Stimulated activated CD8-positive, alpha-beta memory T cell treated with anti-CD3 and anti-CD28 coated beads, Interleukin-15, amount 100 ng/mL, for 24 hours (primary cell): ENCODE measurements at regions not wholly inside any gene's neighbourhood (a gene's known extent, or its start where the extent isn't known, plus 50 kb on each side); places are given as distances from the start of the nearest gene placed in this dataset.

ENCODE experiments used
- DNase-seq: peaks from one replicate; pipeline ENCODE4 v3.0.0-alpha.2; 2020; ENCODE audit warnings: low read depth

DNA sequence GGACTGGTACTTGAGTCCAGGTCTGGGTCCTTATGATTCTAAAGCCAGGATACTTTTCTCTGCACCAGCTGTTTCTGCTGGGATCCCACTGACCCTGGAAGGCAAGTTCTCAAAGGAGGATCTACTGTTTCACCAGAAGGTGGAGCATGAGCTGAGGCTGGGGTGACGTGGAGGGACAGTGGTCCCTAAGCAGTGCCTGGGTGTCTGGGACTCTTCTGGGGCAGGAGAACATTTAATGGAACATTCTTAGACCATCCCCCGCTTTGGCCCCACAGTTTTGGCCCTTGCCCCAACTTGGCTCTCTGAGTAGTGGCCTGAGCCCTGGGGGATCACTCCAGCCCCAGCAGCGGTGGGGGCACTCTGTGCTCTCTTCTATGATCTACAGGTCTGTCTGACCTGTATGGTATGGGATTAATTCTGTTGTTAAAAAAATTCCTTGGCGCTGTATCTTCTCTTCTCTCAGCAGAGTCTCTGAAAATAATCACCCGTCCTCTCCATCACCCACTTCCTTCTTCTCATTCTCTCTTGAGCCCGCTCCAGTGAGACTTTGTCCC, 60.3 kb upstream of the CSF3R start:
- no peak for DNase-seq

DNA sequence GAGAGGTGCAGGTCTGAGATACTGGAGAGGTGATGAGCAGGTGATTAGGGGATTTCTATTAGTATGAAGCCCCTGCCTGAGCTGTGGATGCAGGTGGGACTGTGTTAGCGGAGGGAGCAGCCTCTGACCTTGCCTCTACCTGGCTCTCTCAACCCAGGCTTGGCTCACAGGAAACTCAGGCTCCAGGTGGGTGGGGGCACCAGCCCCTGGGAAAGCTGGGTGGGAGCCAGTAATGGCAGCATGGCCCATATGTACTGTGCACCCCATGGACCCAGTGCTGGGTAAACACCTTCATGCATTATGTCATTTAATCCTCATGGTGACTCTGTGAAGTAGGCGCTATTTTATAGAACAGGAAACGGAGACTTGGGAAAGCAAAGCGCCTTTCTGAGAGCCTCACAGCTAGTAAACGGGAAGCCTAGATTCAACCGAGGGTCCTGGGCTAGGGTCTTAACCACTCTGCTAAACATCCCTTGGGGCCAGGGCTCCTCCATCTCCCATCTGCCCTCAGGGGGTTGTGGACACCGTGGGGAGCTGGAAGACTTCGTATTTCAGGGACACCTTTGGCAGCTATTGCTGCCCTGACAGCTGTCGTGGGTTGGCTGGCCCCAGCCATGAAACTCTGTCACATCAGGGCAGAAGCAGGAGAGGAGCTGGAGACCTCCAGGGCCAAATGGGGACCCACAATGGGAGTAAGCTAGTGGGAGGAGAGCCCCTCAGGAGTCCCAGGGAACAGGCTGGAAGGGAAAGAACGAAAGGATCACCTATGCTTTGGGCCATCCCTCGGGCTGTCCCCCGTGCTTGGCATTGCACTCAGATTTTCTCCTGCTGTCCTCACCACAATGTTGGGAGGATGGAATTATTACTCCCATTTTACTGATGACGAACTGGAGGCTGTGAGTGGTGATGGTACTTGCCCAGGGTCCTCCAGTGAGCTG, 59.6 kb upstream of the CSF3R start:
- DNase-seq, result no peak

DNA sequence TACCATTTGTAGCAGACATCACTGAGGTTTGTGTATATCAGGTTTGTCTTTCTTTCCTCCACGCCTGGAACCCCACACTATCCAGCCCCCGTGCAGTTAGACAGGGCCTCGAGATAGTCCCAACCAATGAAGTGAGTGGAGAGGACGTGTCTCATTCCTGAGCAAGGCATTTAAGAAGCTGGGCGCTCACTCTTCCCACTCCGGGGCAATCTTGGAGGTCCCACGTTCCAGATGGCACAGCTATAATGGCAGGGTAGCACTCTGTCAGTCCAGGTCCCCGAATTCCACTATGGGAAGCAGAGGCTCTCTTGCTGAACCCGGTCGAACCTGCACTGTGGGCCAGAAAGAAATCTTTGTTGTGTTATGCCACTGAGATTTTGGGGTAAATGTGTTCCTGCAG, 57.3 kb upstream of the CSF3R start:
- DNase-seq, result no peak

DNA sequence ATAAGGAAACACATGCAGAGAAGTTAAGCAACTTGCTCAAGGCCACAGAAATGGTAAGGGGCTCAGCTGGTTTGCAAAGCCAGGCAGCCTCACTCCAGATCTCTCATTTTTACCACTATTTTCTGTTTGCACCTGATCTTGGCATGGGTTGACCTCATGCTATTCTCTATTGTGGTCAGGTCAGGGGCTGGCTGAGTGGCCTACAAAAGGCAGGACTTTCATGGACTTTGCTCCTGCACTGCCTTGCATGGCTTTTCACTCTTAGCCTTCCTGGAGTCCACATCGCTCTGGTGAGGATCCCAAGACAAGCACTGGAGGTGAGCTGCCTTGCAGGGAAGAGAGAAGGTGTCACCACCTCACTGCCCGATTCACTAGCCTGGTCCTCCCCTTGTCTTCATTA, 56.8 kb upstream of the CSF3R start:
- no peak for DNase-seq

DNA sequence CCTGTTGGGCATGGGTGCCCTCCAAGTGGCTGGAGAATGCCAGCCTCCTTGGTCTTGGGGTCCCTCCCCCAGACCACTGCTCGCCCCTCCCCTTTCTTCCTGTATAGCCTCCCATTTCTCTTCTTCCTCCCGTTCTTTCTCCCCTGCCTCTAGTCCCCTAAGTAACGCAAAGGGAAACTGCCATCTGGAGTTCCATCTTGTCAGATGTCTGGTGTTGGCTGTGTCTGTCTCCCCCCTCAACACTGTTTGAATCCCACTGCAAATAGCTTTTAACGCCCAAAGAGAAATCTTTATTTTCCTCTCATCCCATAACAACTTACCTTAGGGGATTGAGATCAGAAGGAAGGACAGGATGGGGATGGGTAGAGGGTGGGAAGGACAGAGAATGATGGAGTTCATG, 55.3 kb upstream of the CSF3R start:
- DNase-seq, result no peak

DNA sequence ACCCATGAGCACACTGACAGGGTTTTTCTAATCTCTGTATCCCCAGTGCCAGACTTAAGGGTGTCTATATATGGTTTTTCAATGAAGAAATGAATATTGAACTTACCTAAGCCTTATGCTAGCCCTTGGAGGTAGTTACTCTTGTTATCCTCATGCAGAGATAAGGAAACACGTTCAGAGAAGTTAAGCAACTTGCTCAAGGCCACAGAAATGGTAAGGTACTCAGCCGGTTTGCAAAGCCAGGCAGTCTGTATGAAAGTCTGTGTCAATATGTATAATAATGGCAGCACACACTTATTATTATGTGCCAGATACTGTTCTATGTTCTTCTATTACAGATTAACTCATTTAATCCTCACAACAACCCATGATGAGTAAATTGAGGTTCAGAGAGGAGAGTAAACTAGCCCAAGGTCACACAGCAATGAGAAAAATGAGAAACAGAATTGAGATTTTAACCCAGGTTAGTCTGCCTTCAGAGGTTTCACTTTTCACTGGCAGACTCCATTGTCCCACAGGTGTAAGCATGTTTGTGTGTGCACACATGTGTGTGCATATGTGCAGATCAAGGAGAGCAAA, 54.6 kb upstream of the CSF3R start:
- DNase-seq, result no peak

DNA sequence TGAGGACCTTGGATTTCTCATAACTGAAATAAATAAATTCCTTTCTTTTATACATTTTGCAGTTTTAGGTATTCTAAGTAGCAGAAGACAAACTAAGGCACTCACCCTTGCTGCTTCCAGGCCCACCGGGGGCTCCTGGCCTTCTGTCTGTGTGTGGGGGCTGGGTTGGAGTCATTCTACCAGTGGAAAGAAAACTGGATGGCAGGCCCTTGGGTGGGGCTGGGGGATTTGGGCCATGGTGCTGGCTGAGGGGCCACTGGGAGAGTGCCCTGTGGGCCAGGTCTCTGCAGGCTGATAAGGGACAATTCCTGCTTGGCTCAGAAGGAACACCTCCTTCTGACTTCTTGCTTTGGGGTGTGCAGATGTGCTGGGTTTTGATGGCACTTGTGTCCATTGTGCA, 54.0 kb upstream of the CSF3R start:
- no peak for DNase-seq

DNA sequence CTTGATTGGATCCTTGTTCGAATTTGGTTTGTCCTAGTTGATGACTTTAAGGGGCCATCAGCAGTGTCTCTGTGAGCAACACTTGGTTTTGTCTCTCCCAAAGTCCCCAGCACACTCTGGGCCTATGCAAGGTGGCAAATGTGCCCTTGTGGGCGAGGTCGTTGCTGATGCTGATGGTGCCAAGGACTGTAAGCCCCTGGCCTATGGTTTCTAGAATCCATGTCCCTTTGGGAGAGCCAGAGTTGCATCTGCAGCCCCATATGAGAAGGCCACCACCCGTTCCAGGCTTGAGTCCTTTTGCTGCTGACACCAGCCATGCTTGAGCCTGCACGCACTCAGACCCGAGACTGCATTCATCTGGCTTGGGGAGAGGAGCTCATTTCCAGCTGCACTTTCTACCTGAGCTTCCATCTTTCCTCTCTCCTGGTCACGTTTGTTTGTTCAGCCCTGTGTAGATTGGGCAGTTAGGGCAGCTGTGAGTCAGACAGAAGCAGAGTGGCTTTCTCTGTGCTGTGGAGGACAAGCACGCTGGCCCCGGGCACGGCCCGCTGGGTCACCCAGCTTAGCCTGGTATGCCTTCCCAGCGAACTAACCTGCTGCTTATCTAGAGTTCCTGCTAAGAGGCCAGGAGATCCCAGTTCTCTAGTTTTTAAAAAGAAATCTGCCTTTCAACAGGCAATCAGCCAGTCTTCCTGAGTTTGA, 52.1 kb upstream of the CSF3R start:
- no peak for DNase-seq

DNA sequence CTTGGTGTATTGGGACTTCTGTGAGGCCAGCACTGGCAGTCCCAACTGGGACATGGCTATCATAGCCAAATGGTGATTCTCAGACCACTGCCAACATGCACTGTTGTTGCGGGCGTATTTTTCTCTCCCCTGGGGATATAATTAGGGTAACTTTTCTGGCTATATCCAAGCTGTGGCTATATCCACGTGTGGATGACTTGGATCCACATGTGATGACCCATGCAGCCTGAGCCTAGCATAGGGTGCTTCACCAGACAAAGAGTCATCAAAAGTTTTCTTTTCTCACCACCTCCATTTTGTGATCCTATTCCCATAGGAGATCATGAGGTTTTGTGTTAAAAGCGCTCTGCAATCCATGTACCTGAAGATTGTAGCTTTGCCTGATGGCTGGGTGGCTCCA, 51.2 kb upstream of the CSF3R start:
- DNase-seq, result no peak

DNA sequence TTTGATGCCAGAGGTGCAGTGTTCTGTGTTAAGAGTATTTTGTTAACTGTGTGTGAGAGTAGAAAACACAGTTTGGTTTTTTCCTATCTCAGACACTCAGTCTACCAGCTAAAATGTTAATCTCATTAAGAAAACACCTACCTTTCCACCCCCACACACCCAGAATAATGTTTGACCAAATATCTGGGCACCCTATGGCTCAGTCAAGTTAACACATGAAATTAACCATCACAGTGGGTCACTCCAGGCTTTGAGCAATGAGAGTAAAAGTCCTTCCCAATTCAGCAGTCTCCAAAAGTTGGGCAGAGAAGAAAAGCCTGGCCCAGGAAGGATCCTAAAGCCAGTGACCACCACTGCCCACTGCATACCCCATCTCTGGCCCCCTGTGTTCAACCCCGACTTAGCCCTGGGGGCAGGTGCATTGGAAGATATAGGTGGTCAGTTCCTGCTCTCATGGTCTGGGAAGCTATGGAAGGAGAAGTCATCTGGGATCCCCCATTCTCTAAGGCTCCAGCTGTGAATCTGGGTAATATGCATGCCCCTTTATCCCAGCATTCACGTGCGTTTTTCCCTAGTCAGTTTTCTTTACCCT, 50.2 kb upstream of the CSF3R start:
- DNase-seq, result no peak
